T-helper 1 cell treated with Interleukin-12 subunit alpha and Interleukin-12 subunit beta and Interleukin-4 antibody, amounts not matched to agents 30 μg/mL and 1 μg/mL, for 36 hours (primary cell): ENCODE measurements at regions not wholly inside any gene's neighbourhood (a gene's known extent, or its start where the extent isn't known, plus 50 kb on each side); places are given as distances from the start of the nearest gene placed in this dataset.

Experiments
- H3K27ac Mint-ChIP-seq: one replicate; pipeline ENCODE4 v1.8.0; 2021; ENCODE audit warnings: mild to moderate bottlenecking, mixed read lengths
- H3K27me3 Mint-ChIP-seq: one replicate; pipeline ENCODE4 v1.8.0; 2021; ENCODE audit warnings: low read depth, mixed read lengths
- H3K36me3 Mint-ChIP-seq: one replicate; pipeline ENCODE4 v1.8.0; 2021; ENCODE audit warnings: low read depth, mixed read lengths
- H3K4me1 Mint-ChIP-seq: one replicate; pipeline ENCODE4 v1.8.0; 2021; ENCODE audit warnings: low read depth, mixed read lengths
- H3K4me3 Mint-ChIP-seq: one replicate; pipeline ENCODE4 v1.8.0; 2021; ENCODE audit warnings: mild to moderate bottlenecking, moderate library complexity, mixed read lengths
- H3K9me3 Mint-ChIP-seq: one replicate; pipeline ENCODE4 v1.8.0; 2021; ENCODE audit warnings: mixed read lengths

DNA sequence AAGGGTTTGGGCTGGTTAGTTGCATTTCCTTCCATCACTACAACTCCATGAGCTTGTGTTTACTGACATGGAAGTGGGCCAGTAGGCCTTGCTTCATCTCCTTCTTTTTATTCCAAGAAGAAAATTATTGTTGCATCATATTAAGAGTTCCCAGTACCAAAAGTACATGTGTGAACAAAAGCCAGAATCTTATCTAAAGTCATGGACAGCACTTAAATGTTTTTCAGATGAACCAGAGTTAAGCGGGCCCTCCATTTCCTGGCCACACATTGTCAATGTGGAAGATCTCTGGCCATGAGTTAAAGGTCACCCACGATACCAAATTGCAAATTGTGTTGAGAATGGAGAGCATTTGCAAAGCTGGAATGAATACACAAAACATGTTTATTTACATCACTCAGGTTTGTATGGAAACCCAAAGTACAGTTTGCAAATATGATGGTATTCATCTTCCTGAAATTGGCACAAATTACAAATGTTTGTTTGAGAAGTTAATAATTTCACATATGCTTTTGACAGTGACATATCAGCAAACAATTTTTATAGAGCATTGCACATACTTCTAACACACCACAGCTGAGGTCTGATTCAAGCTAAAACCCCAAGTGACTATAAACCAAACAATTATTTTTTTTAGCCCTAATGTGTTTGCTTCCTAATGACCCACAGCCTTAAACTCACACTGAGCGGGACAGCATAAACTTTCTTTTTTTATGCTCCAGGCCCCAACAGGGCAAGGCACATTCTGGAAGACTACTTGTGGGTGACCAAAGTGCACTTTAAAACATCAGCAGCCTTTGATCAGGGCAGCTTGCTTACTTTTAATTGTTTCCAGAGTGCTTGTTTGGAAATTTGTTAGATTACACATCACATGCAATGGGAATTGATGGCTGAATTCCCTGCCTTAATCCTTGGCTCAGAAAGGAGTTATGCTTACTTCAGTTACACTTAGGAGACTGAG, 502.9 kb upstream of the SLIT2 start:
- Mint-ChIP-seq H3K27ac (no peak overlapping the region), H3K4me1 (no peaks in the 10 kb centered on the region), H3K27me3 (no peaks in the 10 kb centered on the region), H3K4me3 (no peak overlapping the region), H3K9me3 (peaks cover 13% of the 10 kb centered on the region), H3K36me3 (no peaks in the 10 kb centered on the region)

DNA sequence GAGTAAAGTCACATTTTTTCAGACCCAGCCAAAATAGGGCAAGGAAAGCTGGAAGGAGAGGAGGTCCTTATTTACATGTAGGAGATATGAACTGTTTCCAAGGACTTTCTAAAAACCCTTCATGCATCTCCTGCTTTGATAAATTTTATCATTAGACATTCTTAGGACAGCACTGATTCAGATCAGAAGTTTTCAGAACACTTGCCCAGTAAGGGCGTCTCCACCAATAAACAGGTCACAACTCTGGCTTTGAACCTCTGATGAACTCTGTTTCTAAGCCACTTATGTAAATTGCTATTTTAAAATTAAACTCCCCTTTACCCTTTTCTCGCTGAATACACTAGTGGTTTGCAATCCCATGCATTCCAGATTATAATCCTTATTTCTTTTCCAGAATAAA, 505.3 kb upstream of the SLIT2 start:
- no peak overlapping the region for H3K27ac Mint-ChIP-seq
- no peaks in the 10 kb centered on the region for H3K36me3 Mint-ChIP-seq
- no peak overlapping the region for H3K4me3 Mint-ChIP-seq
- H3K27me3 Mint-ChIP-seq, result no peaks in the 10 kb centered on the region
- H3K9me3 Mint-ChIP-seq, result peaks cover 12% of the 10 kb centered on the region
- H3K4me1 Mint-ChIP-seq, result no peaks in the 10 kb centered on the region

DNA sequence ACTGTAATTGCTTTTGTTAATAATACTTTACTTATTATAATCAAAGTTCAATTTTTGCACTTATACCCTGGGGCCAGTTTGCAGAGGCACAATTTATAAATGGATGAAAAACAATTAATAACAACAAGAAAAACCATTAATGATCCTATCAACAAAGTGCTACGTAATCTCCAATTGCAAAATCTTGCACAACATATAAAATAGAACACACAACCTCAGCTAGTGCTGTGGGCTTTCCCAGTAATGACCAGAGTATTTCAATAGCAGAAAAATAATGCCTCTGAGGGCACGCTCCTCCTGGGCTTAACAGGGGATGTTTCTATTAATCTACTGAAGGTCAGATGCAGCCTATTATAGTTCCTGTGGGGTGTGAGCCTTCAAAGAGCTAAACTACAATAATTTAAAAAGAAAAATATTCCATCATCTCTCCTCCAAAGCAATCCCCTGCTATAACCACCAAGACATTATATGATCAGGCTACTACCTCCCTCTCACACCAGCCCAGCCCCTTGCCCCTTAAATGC, 508.5 kb upstream of the SLIT2 start:
- Mint-ChIP-seq H3K36me3 (no peaks in the 10 kb centered on the region), H3K9me3 (peaks cover 12% of the 10 kb centered on the region), H3K27ac (no peak overlapping the region), H3K4me3 (no peak overlapping the region), H3K4me1 (no peaks in the 10 kb centered on the region), H3K27me3 (no peaks in the 10 kb centered on the region)

DNA sequence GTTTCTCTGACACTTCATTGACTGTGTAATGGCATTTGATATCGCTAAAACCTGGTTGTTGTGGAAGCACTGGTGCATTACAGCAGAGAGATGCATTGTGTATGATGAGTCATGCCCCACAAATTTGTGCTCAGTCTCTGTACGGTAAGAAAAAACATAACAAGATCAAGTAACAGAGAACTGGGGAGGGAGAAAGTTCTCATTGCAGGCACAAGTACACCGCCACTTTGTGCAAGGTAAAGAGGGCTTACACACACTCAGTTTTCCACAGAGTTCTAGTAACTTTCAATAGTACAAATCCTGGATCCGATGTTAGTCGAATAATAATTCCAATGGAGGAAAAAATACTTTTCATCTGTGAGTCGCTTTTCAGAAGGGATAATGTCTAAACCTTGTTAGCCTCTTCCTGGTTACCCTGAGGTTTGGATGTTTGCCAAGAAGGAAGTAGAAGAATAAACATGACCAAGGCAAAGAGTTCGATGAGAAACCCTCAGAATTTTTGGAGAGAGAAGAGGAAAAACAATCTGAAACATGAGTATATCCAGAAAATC, 512.5 kb upstream of the SLIT2 start:
- no peaks in the 10 kb centered on the region for H3K36me3 Mint-ChIP-seq
- H3K27ac Mint-ChIP-seq, result no peak overlapping the region
- H3K4me1 Mint-ChIP-seq, result no peaks in the 10 kb centered on the region

DNA sequence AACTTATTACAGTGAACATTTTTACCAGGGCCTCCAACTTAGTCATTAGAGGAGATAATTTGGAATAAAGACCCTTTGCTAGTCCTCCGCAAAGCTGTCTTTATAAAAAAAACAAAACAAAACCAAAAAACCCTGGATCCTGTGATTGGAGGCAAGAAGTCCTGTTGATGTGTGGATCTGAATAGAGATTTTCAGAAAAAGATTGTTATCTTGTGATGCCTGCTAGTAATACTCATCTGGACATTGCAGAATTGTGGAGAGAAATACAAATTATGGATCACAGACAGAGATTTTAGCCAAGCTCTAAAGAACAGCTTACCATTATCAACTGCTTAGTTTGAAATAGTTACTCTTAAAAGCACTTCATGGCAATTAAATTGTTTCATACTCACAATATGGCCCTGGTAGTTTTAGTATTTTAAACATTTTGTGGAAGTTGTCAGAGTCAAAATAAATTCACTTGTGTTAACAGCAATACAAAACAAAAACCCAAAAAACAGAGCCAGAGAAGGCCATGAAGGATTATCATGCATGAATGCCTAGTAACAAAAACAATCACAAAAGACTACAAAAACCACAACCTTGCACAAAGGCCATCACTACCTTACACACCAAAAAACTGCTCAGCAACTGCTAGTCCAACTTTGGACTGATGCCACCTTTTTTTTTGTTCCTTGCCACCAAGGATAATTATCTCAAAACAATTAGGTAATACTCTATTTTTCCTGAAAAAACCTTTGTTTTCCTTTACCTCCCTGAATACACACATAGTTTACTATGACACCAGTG, 514.5 kb upstream of the SLIT2 start:
- H3K9me3 Mint-ChIP-seq, result peaks cover 6% of the 10 kb centered on the region
- no peaks in the 10 kb centered on the region for H3K36me3 Mint-ChIP-seq
- no peak overlapping the region for H3K27ac Mint-ChIP-seq
- no peaks in the 10 kb centered on the region for H3K27me3 Mint-ChIP-seq
- no peak overlapping the region for H3K4me3 Mint-ChIP-seq
- no peaks in the 10 kb centered on the region for H3K4me1 Mint-ChIP-seq

More for the DNA sequence above, 512.5 kb upstream of the SLIT2 start:
- Mint-ChIP-seq H3K4me3 (no peak overlapping the region), H3K27me3 (no peaks in the 10 kb centered on the region), H3K9me3 (peaks cover 7% of the 10 kb centered on the region)

DNA sequence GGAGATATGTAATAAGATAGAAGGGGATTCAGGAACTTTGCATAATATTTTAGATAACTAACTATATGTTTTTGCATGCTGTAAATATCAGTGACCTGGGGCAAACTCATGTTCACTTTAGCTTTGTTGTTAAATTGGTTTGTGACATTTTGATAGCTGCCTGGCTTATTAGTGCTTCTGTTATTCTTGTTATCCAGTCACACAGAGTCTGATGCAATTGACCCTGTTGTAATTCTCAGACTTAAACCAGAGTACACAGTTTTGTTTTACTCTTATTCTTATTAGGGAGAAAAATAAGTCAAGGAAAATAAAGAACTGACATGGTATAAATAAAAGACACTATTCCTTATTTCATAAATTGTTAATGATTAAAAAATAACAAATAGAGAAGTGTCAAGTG, 516.7 kb upstream of the SLIT2 start:
- Mint-ChIP-seq H3K4me3 (no peak overlapping the region), H3K36me3 (no peaks in the 10 kb centered on the region), H3K27ac (no peak overlapping the region), H3K9me3 (peaks cover 6% of the 10 kb centered on the region), H3K27me3 (no peaks in the 10 kb centered on the region), H3K4me1 (peaks cover 5% of the 10 kb centered on the region)

DNA sequence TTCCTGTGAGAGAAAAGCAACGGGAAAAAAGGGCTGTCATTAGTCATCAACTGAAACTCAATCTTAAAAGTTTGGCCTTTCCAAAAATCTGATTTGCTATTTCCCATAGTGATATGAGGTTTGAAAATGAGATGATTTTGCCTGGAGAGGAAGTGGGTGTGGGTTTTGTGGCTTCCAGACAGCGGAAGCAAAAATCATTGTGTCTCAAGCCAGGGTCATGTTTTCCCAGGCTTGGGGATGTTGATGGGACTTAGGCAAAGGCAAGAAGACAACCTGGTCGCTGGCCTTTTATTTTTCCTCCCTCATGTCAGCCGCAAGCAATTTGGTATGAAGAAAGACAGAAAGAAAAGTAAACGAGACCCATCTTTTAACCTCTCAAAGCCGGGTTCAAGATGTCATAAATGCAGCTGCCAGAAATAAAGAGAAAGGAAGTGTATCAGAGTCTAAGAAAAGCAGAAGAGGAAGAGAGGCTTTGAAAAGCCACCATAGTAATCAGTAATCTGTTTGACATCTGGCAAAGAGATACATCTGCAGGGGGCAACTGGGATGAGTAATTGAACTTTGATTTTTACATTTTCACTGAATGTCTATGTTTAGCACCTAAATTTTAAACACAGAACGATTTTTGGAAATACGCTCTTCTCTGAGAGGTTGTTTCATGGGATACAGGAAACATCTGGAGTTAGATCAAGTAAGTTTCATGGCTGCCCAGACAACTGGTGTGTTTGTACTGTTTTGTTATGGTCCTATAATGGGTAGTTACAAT, 521.6 kb upstream of the SLIT2 start:
- H3K27me3 Mint-ChIP-seq, result no peaks in the 10 kb centered on the region
- H3K27ac Mint-ChIP-seq, result no peak overlapping the region
- H3K4me3 Mint-ChIP-seq, result no peak overlapping the region

DNA sequence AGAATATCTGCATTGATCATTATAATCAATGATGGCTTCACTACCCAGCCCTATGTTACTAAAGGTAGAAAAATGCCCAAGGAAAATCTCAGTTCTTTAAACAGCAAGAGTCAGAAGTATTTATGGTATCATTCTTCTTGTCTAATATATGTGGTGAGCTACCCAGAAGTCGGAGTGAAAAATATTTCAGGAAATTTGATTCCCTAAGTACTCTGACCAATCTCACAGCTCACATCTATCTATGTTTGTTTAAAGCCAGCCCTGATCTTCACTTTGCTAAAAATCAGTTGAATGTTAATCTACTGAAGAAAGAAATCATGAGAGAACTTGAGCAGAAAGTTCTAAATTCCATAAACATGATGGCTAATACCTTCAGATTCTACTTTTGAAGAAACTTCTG, 522.9 kb upstream of the SLIT2 start:
- H3K36me3 Mint-ChIP-seq, result no peaks in the 10 kb centered on the region
- H3K27ac Mint-ChIP-seq, result no peak overlapping the region
- no peaks in the 10 kb centered on the region for H3K27me3 Mint-ChIP-seq
- H3K9me3 Mint-ChIP-seq, result no peaks in the 10 kb centered on the region
- H3K4me1 Mint-ChIP-seq, result peaks cover 7% of the 10 kb centered on the region
- no peak overlapping the region for H3K4me3 Mint-ChIP-seq

More for the DNA sequence above, 521.6 kb upstream of the SLIT2 start:
- H3K4me1 Mint-ChIP-seq, result peaks cover 7% of the 10 kb centered on the region
- peaks cover 3% of the 10 kb centered on the region for H3K9me3 Mint-ChIP-seq
- no peaks in the 10 kb centered on the region for H3K36me3 Mint-ChIP-seq

DNA sequence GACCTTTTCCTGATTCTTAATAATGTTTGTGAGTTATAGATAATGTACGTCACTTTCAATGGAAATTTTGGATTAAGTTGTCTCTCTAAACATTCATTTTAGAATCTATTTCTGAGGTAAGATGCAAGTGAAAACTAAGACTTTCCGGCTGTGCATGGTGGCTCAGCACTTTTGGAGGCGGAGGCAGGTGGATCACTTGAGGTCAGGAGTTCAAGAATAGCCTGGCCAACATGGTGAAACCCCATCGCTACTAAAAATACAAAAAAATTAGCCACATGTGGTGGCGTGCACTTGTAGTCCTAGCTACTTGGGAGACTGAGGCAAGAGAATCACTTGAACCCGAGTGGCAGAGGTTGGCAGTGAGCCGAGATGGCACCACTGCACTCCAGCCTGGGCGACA, 524.6 kb upstream of the SLIT2 start:
- no peak overlapping the region for H3K4me3 Mint-ChIP-seq
- H3K27ac Mint-ChIP-seq, result no peak overlapping the region
- H3K4me1 Mint-ChIP-seq, result peaks cover 7% of the 10 kb centered on the region
- no peaks in the 10 kb centered on the region for H3K36me3 Mint-ChIP-seq
- H3K27me3 Mint-ChIP-seq, result no peaks in the 10 kb centered on the region
- H3K9me3 Mint-ChIP-seq, result peaks cover 4% of the 10 kb centered on the region

DNA sequence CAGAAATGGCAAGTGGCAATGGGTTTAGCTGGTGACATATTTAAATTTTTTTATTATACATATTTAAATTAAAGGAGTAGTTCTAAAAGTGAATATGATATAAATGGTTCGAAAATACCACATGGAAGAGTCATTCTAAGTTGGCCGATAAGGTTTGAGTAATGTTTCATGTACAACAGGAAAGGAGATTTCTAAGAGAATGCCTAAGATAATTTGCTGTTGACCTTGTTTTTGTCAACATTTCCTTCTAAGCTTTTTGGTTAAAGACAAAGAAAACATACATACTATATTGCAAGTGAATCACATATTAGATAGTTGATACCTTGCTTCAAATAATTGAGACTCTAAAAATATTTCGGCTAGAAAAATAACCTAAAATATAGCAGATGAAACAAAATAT, 526.6 kb upstream of the SLIT2 start:
- H3K4me3 Mint-ChIP-seq, result no peak overlapping the region
- peaks cover 4% of the 10 kb centered on the region for H3K9me3 Mint-ChIP-seq
- H3K27ac Mint-ChIP-seq, result no peak overlapping the region
- H3K4me1 Mint-ChIP-seq, result peaks cover 3% of the 10 kb centered on the region
- H3K36me3 Mint-ChIP-seq, result no peaks in the 10 kb centered on the region
- H3K27me3 Mint-ChIP-seq, result no peaks in the 10 kb centered on the region

DNA sequence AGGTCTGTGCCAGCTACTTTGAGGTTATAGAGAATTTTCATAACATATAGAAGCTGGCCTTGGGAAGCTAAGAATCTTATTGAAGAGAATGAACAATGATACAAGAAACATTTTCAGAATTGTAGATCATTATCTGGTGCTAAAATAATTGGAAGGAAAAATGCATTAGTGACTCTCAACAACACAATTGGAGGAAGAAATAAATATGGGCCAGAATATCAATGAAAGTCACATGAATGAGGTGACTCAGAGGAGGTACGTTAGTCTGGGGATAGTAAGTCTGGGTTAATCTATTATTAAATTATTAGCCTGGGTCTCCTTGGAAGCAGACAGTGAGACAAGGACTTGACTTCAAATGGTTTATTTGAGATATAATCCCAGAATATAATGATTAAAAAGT, 529.3 kb upstream of the SLIT2 start:
- Mint-ChIP-seq H3K36me3 (no peaks in the 10 kb centered on the region), H3K4me1 (no peaks in the 10 kb centered on the region), H3K4me3 (no peak overlapping the region), H3K9me3 (peaks cover 7% of the 10 kb centered on the region), H3K27me3 (no peaks in the 10 kb centered on the region), H3K27ac (no peak overlapping the region)

DNA sequence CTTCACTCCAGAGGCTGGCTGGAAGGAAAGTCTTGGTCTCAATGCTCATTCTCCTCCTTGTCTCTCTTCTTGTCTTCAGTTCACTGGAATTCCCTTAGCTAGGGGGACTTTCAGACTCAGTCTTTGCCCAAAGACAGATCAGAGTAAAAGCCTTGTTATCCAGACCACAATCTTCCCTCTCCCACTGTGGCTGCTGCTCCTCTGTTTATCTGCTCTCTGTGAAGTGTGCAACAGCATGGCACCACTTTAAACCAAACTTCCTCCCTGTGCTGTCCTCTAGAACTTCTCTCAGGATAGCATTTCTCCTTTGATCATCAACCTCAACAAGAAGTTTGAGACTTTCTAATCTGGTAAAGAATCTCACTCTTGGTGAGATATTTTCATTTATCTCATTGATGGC, 530.1 kb upstream of the SLIT2 start:
- Mint-ChIP-seq H3K27ac (no peak overlapping the region), H3K27me3 (no peaks in the 10 kb centered on the region)

DNA sequence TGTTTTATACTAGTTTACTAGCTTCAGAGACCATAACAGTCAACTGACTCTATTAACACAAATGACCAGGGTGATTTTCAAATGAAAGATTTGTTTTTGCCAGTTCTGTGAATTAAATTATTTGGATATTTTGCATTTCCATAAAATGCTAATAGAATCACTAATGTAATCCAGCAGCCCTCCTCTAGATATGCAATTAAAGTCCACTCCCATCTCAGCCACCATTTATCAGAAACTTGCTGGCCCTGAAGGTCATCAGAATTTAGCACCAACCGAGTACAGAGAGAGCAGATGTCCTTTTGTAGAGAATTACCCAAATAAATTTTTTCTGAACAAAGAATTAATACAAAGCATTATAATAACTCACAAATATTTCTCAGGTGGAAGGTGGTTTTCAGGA, 531.1 kb upstream of the SLIT2 start:
- H3K4me1 Mint-ChIP-seq, result no peaks in the 10 kb centered on the region
- H3K27me3 Mint-ChIP-seq, result no peaks in the 10 kb centered on the region
- no peak overlapping the region for H3K4me3 Mint-ChIP-seq
- no peak overlapping the region for H3K27ac Mint-ChIP-seq
- H3K36me3 Mint-ChIP-seq, result no peaks in the 10 kb centered on the region
- H3K9me3 Mint-ChIP-seq, result peaks cover 7% of the 10 kb centered on the region

More for the DNA sequence above, 530.1 kb upstream of the SLIT2 start:
- peaks cover 7% of the 10 kb centered on the region for H3K9me3 Mint-ChIP-seq
- no peaks in the 10 kb centered on the region for H3K36me3 Mint-ChIP-seq
- H3K4me1 Mint-ChIP-seq, result no peaks in the 10 kb centered on the region
- no peak overlapping the region for H3K4me3 Mint-ChIP-seq

DNA sequence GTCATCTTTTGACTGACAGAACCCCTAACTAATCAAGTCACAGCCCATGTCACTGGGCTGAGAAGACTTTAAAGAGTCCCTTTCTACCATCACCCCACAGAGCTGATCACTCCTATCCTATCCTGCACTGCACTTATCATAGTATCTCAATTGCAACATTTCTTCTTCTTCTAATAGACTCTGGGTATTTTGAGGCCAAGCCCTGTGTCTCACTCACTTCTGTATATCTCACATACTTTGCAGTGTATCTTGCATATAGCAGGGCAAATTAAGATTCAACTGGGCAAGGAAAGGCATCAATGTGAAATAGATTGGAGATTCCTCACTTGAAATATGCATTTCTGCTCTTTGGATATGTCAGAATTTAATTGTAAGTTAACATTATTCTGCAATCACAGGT, 531.5 kb upstream of the SLIT2 start:
- H3K9me3 Mint-ChIP-seq, result peaks cover 7% of the 10 kb centered on the region
- no peak overlapping the region for H3K4me3 Mint-ChIP-seq
- no peak overlapping the region for H3K27ac Mint-ChIP-seq
- no peaks in the 10 kb centered on the region for H3K4me1 Mint-ChIP-seq
- no peaks in the 10 kb centered on the region for H3K27me3 Mint-ChIP-seq
- no peaks in the 10 kb centered on the region for H3K36me3 Mint-ChIP-seq
